Transverse colon (tissue), 4 donors: ENCODE measurements at regions not wholly inside any gene's neighbourhood (a gene's known extent, or its start where the extent isn't known, plus 50 kb on each side); places are given as distances from the start of the nearest gene placed in this dataset.

Source experiments
- CTCF ChIP-seq, 5 experiments: fragments of 200-600 bp in 3 of 5; fragments of 450-650 bp in 2 of 5; sonication (generic) in 3 of 5; IDR thresholded peaks; 1 replicate in 2 of 5; 2 replicates in 3 of 5; pipeline ENCODE4 v1.5.1; 2016 to 2017; ENCODE audit warnings: antibody characterized with exemption in 5 of 5, inconsistent platforms in 3 of 5, mild to moderate bottlenecking in 2 of 5, moderate library complexity in 1 of 5
- EP300 ChIP-seq: sonication (generic); formaldehyde crosslinking; IDR thresholded peaks from one replicate; pipeline ENCODE4 v1.6.1; 2017; ENCODE audit warnings: antibody characterized with exemption, low read depth
- POLR2AphosphoS5 ChIP-seq, 3 donors: sonication (generic); formaldehyde crosslinking; IDR thresholded peaks; one replicate each; pipeline ENCODE4 v1.6.1; 2016; ENCODE audit warnings: antibody characterized with exemption in 3 of 3

- no peak for TF ChIP-seq CTCF (IDR thresholded peaks at IDR 0.05)
- TF ChIP-seq EP300, result no peak
- TF ChIP-seq POLR2AphosphoS5 (IDR thresholded peaks at IDR 0.05), result no peak
Measured at GRCh38 chr13:47610687-47611086, 390.4 kb downstream of the SUCLA2 start.
